Activated B cell treated with CpG ODN at 0.5 μM for 24 hours (primary cell): ENCODE measurements at regions not wholly inside any gene's neighbourhood (a gene's known extent, or its start where the extent isn't known, plus 50 kb on each side); places are given as distances from the start of the nearest gene placed in this dataset.
"Not testable (repeated sequence)": the region's sequence is repeated elsewhere in the genome, so short reads cannot be mapped to it uniquely, and the experiment has no call there.

Source experiments
- ATAC-seq: fragments of 200-7000 bp; cut with Tn5 transposase; one replicate; pipeline ENCODE4 v1.10.0; 2021; ENCODE audit warnings: low read depth, mild to moderate bottlenecking, moderate library complexity
- CTCF ChIA-PET: fragments of 350-600 bp; sonication (Branson Sonifier 250); formaldehyde crosslinking; loops from one replicate; lab custom pipeline; 2021; ENCODE audit warnings: antibody characterized with exemption; lab: Charles Lee
- POLR2A ChIA-PET: fragments of 350-600 bp; sonication (Branson Sonifier 250); formaldehyde crosslinking; loops from one replicate; lab custom pipeline; 2021; ENCODE audit warnings: antibody characterized with exemption; lab: Charles Lee
- DNase-seq: peaks from one replicate; pipeline ENCODE4 v3.0.0; 2022
- H3K27ac Mint-ChIP-seq: one replicate; pipeline ENCODE4 v1.8.0; 2020; ENCODE audit warnings: mixed read lengths
- H3K27me3 Mint-ChIP-seq: one replicate; pipeline ENCODE4 v1.8.0; 2021; ENCODE audit warnings: mixed read lengths
- H3K36me3 Mint-ChIP-seq: one replicate; pipeline ENCODE4 v1.8.0; 2021; ENCODE audit warnings: low read depth, mixed read lengths
- H3K4me1 Mint-ChIP-seq: one replicate; pipeline ENCODE4 v1.8.0; 2021; ENCODE audit warnings: mixed read lengths
- H3K4me3 Mint-ChIP-seq: one replicate; pipeline ENCODE4 v1.8.0; 2020; ENCODE audit warnings: mild to moderate bottlenecking, mixed read lengths
- H3K9me3 Mint-ChIP-seq: one replicate; pipeline ENCODE4 v1.8.0; 2020; ENCODE audit warnings: mixed read lengths
- intact Hi-C: fragments of 100-400 bp; cut with micrococcal nuclease; formaldehyde crosslinking; loops from one replicate; pipeline ENCODE4 v1.15.1; 2024
- TF ChIP-seq, protein P1 (sequence below): fragments of 200-600 bp; IDR thresholded peaks from one replicate; pipeline ENCODE4 v1.8.0; 2022; ENCODE audit warnings: antibody characterized with exemption, mild to moderate bottlenecking

DNA sequence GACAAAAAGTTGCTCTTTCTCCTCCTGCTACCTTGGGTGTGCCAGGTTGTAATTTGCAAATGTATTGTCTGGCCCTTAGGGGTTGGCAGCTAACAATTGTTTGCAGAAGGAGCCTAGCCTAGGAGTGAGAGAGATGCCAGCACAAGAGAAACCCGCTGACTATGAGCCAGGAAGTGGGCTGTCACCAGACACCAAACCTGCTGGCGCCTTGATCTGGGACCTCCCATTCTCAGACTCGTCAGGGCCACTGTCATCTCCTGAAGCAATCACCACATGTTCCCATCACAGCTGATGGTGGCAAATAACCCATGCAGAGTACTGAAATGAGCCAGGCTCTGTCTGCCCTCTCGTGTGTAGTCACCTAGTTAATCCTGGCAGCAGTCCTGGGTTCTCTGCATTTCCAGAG is 406.4 kb upstream of the NPAP1 start:
- H3K36me3 Mint-ChIP-seq, result no peaks in the 10 kb centered on the region
- DNase-seq (no peak), ATAC-seq (no peak)
- intact Hi-C loops, result no loop called here
- H3K4me3 Mint-ChIP-seq, result no peak overlapping the region
- no peaks in the 10 kb centered on the region for H3K27me3 Mint-ChIP-seq
- ChIA-PET POLR2A (no interaction called here), CTCF (no interaction called here)
- no peak overlapping the region for H3K27ac Mint-ChIP-seq
- peaks cover 9% of the 10 kb centered on the region for H3K9me3 Mint-ChIP-seq
- no peaks in the 10 kb centered on the region for H3K4me1 Mint-ChIP-seq
- TF ChIP-seq, protein P1, sequence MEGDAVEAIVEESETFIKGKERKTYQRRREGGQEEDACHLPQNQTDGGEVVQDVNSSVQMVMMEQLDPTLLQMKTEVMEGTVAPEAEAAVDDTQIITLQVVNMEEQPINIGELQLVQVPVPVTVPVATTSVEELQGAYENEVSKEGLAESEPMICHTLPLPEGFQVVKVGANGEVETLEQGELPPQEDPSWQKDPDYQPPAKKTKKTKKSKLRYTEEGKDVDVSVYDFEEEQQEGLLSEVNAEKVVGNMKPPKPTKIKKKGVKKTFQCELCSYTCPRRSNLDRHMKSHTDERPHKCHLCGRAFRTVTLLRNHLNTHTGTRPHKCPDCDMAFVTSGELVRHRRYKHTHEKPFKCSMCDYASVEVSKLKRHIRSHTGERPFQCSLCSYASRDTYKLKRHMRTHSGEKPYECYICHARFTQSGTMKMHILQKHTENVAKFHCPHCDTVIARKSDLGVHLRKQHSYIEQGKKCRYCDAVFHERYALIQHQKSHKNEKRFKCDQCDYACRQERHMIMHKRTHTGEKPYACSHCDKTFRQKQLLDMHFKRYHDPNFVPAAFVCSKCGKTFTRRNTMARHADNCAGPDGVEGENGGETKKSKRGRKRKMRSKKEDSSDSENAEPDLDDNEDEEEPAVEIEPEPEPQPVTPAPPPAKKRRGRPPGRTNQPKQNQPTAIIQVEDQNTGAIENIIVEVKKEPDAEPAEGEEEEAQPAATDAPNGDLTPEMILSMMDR, result no peak

DNA sequence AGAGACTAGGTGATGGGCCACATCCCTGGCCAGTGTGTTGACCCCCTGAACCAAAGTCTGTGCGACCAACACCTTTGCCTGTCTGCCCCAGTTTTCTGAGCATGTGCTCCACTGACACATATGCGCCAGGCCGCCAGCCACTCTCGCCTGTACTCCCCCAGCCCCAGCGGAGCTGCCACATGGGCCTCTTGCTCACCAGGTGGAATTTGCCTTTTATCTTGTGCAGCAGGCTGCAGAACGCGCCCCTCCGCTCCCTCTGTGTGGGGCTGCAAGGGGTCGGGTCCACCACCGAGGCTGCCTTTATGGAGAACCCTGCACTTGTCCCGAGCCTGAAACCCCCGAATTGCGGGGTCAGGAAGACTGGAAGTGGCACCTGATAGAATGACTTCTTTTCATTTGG is 405.7 kb upstream of the NPAP1 start:
- TF ChIP-seq, protein P1, result no peak
- ChIA-PET CTCF (no interaction called here), POLR2A (no interaction called here)
- DNase-seq (no peak), ATAC-seq (no peak)
- Mint-ChIP-seq H3K27me3 (no peaks in the 10 kb centered on the region), H3K36me3 (no peaks in the 10 kb centered on the region), H3K9me3 (peaks cover 9% of the 10 kb centered on the region), H3K27ac (no peak overlapping the region), H3K4me3 (no peak overlapping the region), H3K4me1 (no peaks in the 10 kb centered on the region)
- intact Hi-C loops, result no loop called here

DNA sequence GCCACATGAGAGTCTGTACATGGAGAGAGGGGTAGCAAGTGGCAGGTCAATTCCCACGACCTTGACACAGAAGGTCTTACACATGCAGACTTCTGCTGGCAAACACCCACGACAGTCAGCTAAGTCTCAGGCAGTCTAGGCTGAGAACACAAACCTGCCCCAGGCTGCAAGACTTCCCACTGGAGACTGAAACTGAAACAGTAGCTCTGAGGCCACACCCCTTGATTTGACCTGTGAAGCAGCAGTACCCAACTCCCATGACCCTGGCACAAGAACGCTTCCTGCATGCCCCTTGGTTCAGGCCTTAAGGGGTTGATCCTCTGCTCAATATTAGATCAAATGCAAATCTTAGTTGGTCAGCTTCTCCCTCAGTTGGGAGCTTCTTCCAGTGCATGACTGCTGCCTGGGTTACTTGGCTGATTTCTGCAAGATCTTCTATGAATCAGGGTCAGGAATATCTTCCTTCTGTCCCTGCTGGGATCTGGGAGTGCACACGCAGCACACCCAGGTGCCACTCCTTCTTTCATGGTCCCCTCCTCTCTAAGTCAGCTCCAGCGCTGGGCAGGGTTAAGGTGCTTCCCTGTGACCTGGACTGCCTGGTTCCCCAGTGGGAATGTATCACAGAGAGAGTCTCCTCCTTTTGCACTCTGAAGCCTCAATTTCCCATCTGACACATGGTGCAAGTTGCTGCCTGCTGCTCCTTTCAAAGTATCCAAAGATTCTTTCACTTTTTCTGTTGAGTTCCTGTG is 403.9 kb upstream of the NPAP1 start:
- H3K27ac Mint-ChIP-seq, ATAC-seq, H3K4me3 Mint-ChIP-seq, H3K27me3 Mint-ChIP-seq, intact Hi-C loops, H3K36me3 Mint-ChIP-seq, H3K9me3 Mint-ChIP-seq, CTCF ChIA-PET, DNase-seq, H3K4me1 Mint-ChIP-seq, POLR2A ChIA-PET: not testable (repeated sequence)

DNA sequence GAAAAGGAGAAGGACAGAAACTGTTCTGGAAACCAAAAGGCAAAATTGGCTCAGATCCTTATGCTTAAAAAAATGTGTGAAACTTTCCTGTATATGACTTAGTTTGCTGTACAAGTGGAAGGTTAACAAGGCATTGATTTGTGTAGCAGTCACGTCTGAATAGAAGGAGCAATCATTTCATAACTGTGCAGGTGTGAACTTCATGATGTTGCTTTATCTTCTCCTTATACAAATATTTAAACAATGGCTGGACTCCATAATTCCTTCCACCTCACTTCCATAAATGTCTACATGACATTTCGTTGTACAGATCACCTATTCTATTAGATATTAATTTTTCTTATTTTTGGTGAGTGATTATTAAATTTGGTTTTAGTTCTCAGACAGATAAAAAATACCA is 382.7 kb upstream of the NPAP1 start:
- ATAC-seq, result no peak
- intact Hi-C loops, result no loop called here
- ChIA-PET CTCF (no interaction called here), POLR2A (no interaction called here)
- DNase-seq, result no peak
- Mint-ChIP-seq H3K4me3 (no peak overlapping the region), H3K4me1 (no peaks in the 10 kb centered on the region), H3K27me3 (no peaks in the 10 kb centered on the region), H3K9me3 (no peaks in the 10 kb centered on the region), H3K27ac (no peak overlapping the region), H3K36me3 (no peaks in the 10 kb centered on the region)
- TF ChIP-seq, protein P1, result no peak

DNA sequence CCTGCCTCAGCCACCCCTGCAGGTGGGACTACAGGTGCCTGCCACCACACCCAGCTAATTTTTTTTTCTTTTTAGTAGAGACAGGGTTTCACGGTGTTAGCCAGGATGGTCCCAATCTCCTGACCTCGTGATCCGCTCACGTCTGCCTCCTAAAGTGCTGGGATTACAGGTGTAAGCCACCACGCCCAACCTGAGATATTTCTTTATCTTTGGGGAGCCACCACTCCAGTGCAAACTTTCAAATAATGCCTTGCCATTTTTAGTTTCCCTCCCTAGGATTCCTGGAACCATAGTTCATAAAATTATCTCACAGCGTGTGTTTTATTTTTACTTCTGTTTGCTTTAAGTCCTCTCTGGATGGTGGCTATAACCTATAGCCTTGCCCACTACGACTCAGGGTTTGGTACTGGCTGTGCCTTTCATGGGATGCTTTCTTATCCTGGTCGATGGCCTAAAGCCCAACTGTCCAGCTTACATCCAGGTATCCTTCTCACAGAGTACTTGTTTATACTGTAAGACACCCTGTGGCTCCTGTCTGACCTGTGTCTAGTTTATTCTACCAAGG is 374.7 kb upstream of the NPAP1 start:
- POLR2A ChIA-PET, ATAC-seq, H3K27me3 Mint-ChIP-seq, H3K27ac Mint-ChIP-seq, intact Hi-C loops, DNase-seq, H3K36me3 Mint-ChIP-seq, H3K9me3 Mint-ChIP-seq, H3K4me3 Mint-ChIP-seq, H3K4me1 Mint-ChIP-seq, CTCF ChIA-PET: not testable (repeated sequence)

DNA sequence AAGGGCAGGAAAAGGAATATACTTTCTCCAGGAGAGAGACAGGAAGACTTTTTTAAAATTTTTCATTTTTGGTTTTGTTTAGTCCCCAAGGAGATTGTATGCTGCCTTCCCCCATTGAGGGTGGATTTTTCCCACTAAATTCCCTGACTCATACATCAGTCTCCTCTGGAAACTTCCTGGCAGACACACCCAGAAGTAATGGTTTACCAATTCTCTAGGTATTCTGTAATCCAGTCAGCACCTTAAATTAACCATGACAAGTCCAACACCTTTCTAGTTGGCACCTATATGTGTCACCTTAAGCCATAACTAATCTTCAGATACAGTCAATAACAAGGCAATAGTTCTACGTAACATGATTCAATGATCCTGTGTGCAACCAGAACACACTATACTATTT is 373.6 kb upstream of the NPAP1 start:
- H3K36me3 Mint-ChIP-seq, CTCF ChIA-PET, H3K9me3 Mint-ChIP-seq, H3K4me3 Mint-ChIP-seq, DNase-seq, H3K27me3 Mint-ChIP-seq, H3K4me1 Mint-ChIP-seq, H3K27ac Mint-ChIP-seq, intact Hi-C loops, POLR2A ChIA-PET, ATAC-seq: not testable (repeated sequence)

DNA sequence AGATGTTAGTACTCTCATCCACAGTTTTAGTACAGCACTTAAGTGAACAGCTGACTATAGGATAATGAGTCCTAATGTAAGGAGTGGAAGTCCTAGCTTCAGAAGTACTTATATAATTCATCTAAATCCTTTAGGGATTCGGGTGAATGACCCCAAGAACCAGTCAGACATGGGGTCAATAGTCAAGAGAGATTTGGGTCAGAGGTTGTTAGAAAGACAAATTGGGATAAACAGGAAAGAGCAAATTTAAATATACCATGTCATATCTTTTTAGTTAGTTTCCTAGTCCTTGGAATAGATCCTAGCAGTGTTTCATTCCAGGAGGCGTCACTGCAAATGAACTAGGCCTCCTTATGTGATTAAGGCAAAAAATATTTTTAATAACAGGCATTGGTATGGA is 370.8 kb upstream of the NPAP1 start:
- H3K4me3 Mint-ChIP-seq, H3K36me3 Mint-ChIP-seq, H3K4me1 Mint-ChIP-seq, POLR2A ChIA-PET, H3K9me3 Mint-ChIP-seq, intact Hi-C loops, CTCF ChIA-PET, H3K27me3 Mint-ChIP-seq, H3K27ac Mint-ChIP-seq, ATAC-seq, DNase-seq: not testable (repeated sequence)

DNA sequence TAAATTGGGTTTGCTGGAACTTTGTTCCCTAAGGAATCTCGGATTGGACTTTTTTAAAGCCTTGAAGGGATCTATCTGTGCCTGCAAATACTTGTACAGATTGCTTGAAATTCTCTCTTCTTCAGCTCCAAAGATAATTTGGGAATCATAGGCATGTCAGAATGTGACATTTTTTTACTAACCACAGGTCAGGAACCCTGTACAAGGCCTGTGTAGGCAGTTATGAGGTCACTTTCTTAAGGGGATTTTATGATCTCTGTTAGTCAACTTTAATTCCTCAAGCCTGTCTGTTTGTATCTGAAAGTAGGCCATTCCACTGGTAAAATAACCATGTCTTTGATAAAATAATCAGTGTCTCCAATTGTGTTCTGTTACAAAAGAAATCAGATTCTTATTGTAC is 369.9 kb upstream of the NPAP1 start:
- POLR2A ChIA-PET, H3K9me3 Mint-ChIP-seq, H3K36me3 Mint-ChIP-seq, intact Hi-C loops, ATAC-seq, H3K4me3 Mint-ChIP-seq, DNase-seq, H3K27ac Mint-ChIP-seq, H3K4me1 Mint-ChIP-seq, H3K27me3 Mint-ChIP-seq, CTCF ChIA-PET: not testable (repeated sequence)

DNA sequence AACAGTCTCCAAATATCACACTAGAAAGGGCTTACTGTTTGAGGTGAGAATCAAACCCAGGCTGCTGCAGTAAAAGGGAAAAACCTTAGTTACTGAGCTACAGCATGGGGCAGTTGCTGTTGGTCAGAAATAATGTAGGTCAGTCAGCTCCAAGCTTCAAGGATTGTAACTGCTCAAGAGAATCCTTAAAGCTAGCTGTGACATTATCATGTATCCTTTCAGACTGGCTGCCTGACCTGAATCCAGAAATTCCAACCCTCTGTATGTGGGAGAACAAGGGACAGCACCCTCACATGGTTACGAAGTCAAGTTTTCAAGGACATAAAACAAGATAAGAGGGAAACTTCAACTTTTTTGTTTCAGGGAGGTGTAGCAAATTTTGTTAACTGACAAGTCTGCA is 365.9 kb upstream of the NPAP1 start:
- intact Hi-C loops, result not testable (repeated sequence)

DNA sequence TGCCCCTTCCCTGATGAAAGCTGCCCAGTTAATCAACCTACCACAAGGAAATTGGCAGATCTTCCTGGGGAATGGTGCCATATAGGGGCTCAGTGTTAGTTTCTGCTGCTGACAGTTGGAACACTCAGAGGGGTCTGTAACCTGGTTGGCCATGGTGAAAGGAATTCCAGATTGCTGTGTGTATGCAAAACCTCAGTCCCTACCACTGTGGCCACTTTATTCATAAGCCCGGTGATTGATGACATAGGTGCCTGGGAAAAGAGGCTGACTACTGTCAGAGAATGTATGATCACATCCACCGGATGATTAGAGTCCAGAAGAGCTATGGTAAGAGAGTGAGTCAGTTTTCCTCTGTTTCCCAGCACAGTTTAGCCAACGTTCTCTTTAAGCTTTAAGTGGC is 363.9 kb upstream of the NPAP1 start:
- ATAC-seq, intact Hi-C loops, H3K4me1 Mint-ChIP-seq, H3K27ac Mint-ChIP-seq, DNase-seq, H3K4me3 Mint-ChIP-seq, CTCF ChIA-PET, H3K9me3 Mint-ChIP-seq, H3K27me3 Mint-ChIP-seq, POLR2A ChIA-PET, H3K36me3 Mint-ChIP-seq: not testable (repeated sequence)

More for the DNA sequence above, 365.9 kb upstream of the NPAP1 start:
- H3K4me3 Mint-ChIP-seq, H3K36me3 Mint-ChIP-seq, H3K27me3 Mint-ChIP-seq, H3K9me3 Mint-ChIP-seq, DNase-seq, POLR2A ChIA-PET, H3K4me1 Mint-ChIP-seq, CTCF ChIA-PET, H3K27ac Mint-ChIP-seq, ATAC-seq: not testable (repeated sequence)
